HG03460 (cell line): ENCODE measurements at regions not wholly inside any gene's neighbourhood (a gene's known extent, or its start where the extent isn't known, plus 50 kb on each side); places are given as distances from the start of the nearest gene placed in this dataset.
"Not testable (repeated sequence)": the region's sequence is repeated elsewhere in the genome, so short reads cannot be mapped to it uniquely, and the experiment has no call there.

ENCODE experiments used
- ATAC-seq: cut with Tn5 transposase; IDR thresholded peaks from one replicate; pipeline ENCODE4 v1.9.1; 2021; ENCODE audit not compliant: unreplicated experiment

- no peak for ATAC-seq
These were observed 67.5 kb upstream of the CPSF6 start for GRCh38 chr12:69171881-69172280.

DNA sequence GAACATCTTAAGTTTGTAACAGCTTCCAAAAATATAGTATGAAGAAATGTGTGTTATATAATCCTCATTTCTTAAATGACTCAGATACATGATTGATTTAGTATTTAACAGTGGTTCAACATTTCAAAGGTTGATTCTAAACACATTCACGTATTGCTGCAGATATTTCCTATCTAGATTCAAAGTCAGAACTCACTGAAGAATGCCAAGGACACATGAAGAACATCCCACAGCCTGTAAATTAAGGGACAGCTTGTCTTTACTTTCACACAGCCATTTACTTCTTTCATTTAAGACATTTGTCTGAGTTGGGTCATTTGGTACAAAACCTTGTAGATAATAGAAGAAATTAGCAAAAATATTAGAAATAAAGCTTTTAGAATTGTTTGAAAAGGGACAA lies 66.9 kb upstream of the CPSF6 start:
- ATAC-seq = no peak

GRCh38 chr12:69173368-69173767 lies 66.0 kb upstream of the CPSF6 start:
- no peak for ATAC-seq

- ATAC-seq = no peak
These were observed 59.6 kb upstream of the CPSF6 start for GRCh38 chr12:69179786-69180185.

- ATAC-seq = not testable (repeated sequence)
These were observed 51.8 kb upstream of the CPSF6 start for GRCh38 chr12:69187572-69187971.

DNA sequence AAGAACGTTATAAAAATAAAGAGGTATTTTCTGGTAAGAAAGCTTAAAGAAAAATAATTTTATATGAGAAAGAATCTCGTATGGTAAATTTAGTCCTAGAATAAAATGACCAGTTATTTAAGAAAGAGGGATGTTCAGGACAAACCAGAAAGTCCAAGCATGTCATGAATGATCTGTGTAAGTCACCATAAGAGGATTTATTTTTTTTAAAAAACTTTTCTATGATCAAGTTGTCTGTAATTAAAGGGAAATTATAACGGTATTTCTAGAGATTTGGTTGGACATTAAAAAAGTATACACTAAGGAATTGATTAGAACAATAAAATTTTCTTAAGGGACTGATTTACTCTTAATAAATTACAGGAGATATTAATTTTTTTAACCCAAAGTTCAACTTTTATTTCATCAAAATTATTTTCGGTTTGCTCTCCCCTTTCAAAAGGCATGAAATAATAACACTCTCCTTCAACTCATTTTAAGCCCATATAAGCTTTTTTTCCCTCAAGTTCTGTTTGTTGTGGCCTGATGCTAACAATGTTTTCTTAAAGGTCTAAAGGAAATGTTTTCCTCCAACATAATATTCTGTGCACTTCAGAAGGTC lies 49.9 kb upstream of the CPSF6 start:
- ATAC-seq = no peak
